SK-N-SH (cell line): ENCODE measurements at regions not wholly inside any gene's neighbourhood (a gene's known extent, or its start where the extent isn't known, plus 50 kb on each side); places are given as distances from the start of the nearest gene placed in this dataset.

Experiments
- CTCF ChIP-seq: fragments of 200-600 bp; sonication (generic); IDR thresholded peaks from 2 replicates; pipeline ENCODE4 v1.6.1; 2017; ENCODE audit warnings: antibody characterized with exemption, mild to moderate bottlenecking, moderate library complexity
- GATA2 ChIP-seq: sonication (generic); formaldehyde crosslinking; IDR thresholded peaks from 2 replicates; pipeline ENCODE4 v1.5.0; 2020; ENCODE audit warnings: mild to moderate bottlenecking, missing genetic modification reagents
- IRF3 ChIP-seq: fragments of 150-350 bp; IDR thresholded peaks from 2 replicates; pipeline ENCODE4 v1.6.1; 2016; ENCODE audit warnings: mild to moderate bottlenecking, low read depth, low read length
- JUND ChIP-seq: IDR thresholded peaks from 2 replicates; pipeline ENCODE4 v1.4.0; 2012
- POLR2AphosphoS5 ChIP-seq: IDR thresholded peaks from 2 replicates; pipeline ENCODE4 v1.6.1; 2012; ENCODE audit warnings: low read depth, low read length
- RXRA ChIP-seq: IDR thresholded peaks from 2 replicates; pipeline ENCODE4 v1.4.0; 2012; ENCODE audit warnings: low read depth, mild to moderate bottlenecking, borderline replicate concordance
- SIN3A ChIP-seq: IDR thresholded peaks from 2 replicates; pipeline ENCODE4 v1.6.1; 2012; ENCODE audit warnings: low read depth, mild to moderate bottlenecking, low read length, moderate library complexity, borderline replicate concordance
- TCF12 ChIP-seq: IDR thresholded peaks from 2 replicates; pipeline ENCODE4 v1.4.0; 2012
- TEAD4 ChIP-seq: IDR thresholded peaks from 2 replicates; pipeline ENCODE4 v1.4.0; 2012; ENCODE audit warnings: mild to moderate bottlenecking, borderline replicate concordance; ENCODE audit not compliant: insufficient read depth
- USF1 ChIP-seq: IDR thresholded peaks from 2 replicates; pipeline ENCODE4 v1.4.0; 2012; ENCODE audit warnings: low read depth, borderline replicate concordance

- TF ChIP-seq SIN3A (no peak), POLR2AphosphoS5 (no peak), CTCF (no peak), TCF12 (no peak), USF1 (no peak), JUND (no peak), GATA2 (no peak), TEAD4 (no peak), IRF3 (no peak), RXRA (no peak)
Observed at GRCh38 chr10:60652628-60653027, 125.7 kb upstream of the CDK1 start.
